GM12878 (cell line): ENCODE measurements at regions not wholly inside any gene's neighbourhood (a gene's known extent, or its start where the extent isn't known, plus 50 kb on each side); places are given as distances from the start of the nearest gene placed in this dataset.

Source experiments
- ATAC-seq: fragments of 200-7000 bp; cut with Tn5 transposase; 3 replicates; pipeline ENCODE4 v1.9.1; 2020; ENCODE audit warnings: mild to moderate bottlenecking, moderate library complexity
- BruUV-seq: library from RNA; stranded (reverse); fragments of 400-500 nt; replicated peaks from 2 replicates; lab custom pipeline; 2021; lab: Mats Ljungman, UMichigan
- CTCF ChIA-PET: fragments of 300-600 bp; sonication (Branson Sonifier 250); formaldehyde crosslinking; extraction: SDS; loops from one replicate; lab custom pipeline; 2021; ENCODE audit warnings: inconsistent platforms; lab: Yijun Ruan, JAX
- POLR2A ChIA-PET: fragments of 350-600 bp; formaldehyde crosslinking; extraction: SDS; loops from one replicate; lab custom pipeline; 2021; ENCODE audit warnings: inconsistent platforms; lab: Charles Lee
- RAD21 ChIA-PET: fragments of 300-600 bp; sonication (Branson Sonifier 250); formaldehyde crosslinking; loops from one replicate; lab custom pipeline; 2023; ENCODE audit warnings: antibody characterized with exemption; ENCODE audit not compliant: unreplicated experiment; lab: Charles Lee
- SMC1A ChIA-PET: fragments of 300-600 bp; sonication (Branson Sonifier 250); formaldehyde crosslinking; loops from one replicate; lab custom pipeline; 2023; ENCODE audit not compliant: unreplicated experiment, uncharacterized antibody; lab: Charles Lee
- DNase-seq: peaks from one replicate; pipeline ENCODE4 v3.0.0-alpha.2; 2011; ENCODE audit warnings: low read depth, low spot score
- FAIRE-seq: peaks from 3 replicates; lab custom pipeline; 2011; peaks lifted over from hg19 to GRCh38; lab: Jason Lieb, UNC
- H2AFZ ChIP-seq: 2 replicates; pipeline ENCODE4 v1.6.0; 2011; ENCODE audit warnings: low read depth, low read length, control low read depth; ENCODE audit not compliant: control insufficient read depth
- H3K27ac ChIP-seq: 2 replicates; pipeline ENCODE4 v1.5.1; 2011; ENCODE audit warnings: control low read depth; ENCODE audit not compliant: control insufficient read depth, insufficient read depth
- H3K27me3 ChIP-seq, 2 experiments: replicated peaks in 1 of 2; 2 replicates each; pipeline versions ENCODE4 v1.6.0 to v1.6.1; 2011; ENCODE audit warnings: low read length in 1 of 2; ENCODE audit not compliant: control insufficient read depth in 2 of 2, insufficient read depth in 2 of 2
- H3K36me3 ChIP-seq, 2 experiments: 2 replicates each; pipeline ENCODE4 v1.5.1; 2011; ENCODE audit warnings: low read length in 1 of 2; ENCODE audit not compliant: control insufficient read depth in 2 of 2, insufficient read depth in 2 of 2
- H3K4me1 ChIP-seq: 2 replicates; pipeline ENCODE4 v1.6.1; 2011; ENCODE audit warnings: mild to moderate bottlenecking, low read length, moderate library complexity, mixed read lengths; ENCODE audit not compliant: control insufficient read depth, insufficient read depth
- H3K4me2 ChIP-seq: 2 replicates; pipeline ENCODE4 v1.6.0; 2011; ENCODE audit warnings: control low read depth; ENCODE audit not compliant: control insufficient read depth, insufficient read depth
- H3K4me3 ChIP-seq: fragments of 200-600 bp; sonication (generic); 2 replicates; pipeline ENCODE4 v1.5.1; 2016
- H3K79me2 ChIP-seq: 2 replicates; pipeline ENCODE4 v1.6.0; 2011; ENCODE audit warnings: low read length; ENCODE audit not compliant: control insufficient read depth, insufficient read depth
- H3K9ac ChIP-seq: 2 replicates; pipeline ENCODE4 v1.8.0; 2011; ENCODE audit warnings: low read length, control low read depth, mixed read lengths; ENCODE audit not compliant: control insufficient read depth, insufficient read depth
- H3K9me3 ChIP-seq: replicated peaks from 3 replicates; pipeline ENCODE4 v1.5.1; 2011; ENCODE audit warnings: mild to moderate bottlenecking, low read length; ENCODE audit not compliant: control insufficient read depth, insufficient read depth
- H4K20me1 ChIP-seq: 2 replicates; pipeline ENCODE4 v1.6.0; 2011; ENCODE audit not compliant: control insufficient read depth, insufficient read depth
- CBX3 ChIP-seq: fragments of 200-600 bp; sonication (generic); IDR thresholded peaks from 2 replicates; pipeline ENCODE4 v1.6.1; 2016; ENCODE audit warnings: low read depth, borderline replicate concordance
- E2F4 ChIP-seq: IDR thresholded peaks from 2 replicates; pipeline ENCODE4 v1.6.1; 2012; ENCODE audit warnings: low read depth, low read length, improper control_type of control experiment
- EED ChIP-seq: sonication (generic); IDR thresholded peaks from 2 replicates; pipeline ENCODE4 v1.6.1; 2016; ENCODE audit warnings: antibody characterized with exemption, low read depth
- MEF2B ChIP-seq: fragments of 450-650 bp; IDR thresholded peaks from 2 replicates; pipeline ENCODE4 v1.6.1; 2018; ENCODE audit warnings: mild to moderate bottlenecking, moderate library complexity; ENCODE audit not compliant: partially characterized antibody, poor library complexity, severe bottlenecking
- NFYB ChIP-seq: IDR thresholded peaks from 2 replicates; pipeline ENCODE4 v1.6.1; 2011; ENCODE audit warnings: low read depth, mild to moderate bottlenecking, low read length, improper control_type of control experiment, moderate library complexity; ENCODE audit not compliant: insufficient read depth
- POU2F2 ChIP-seq: IDR thresholded peaks from 3 replicates; pipeline ENCODE4 v1.6.1; 2011; ENCODE audit warnings: low read depth, mild to moderate bottlenecking, low read length, borderline replicate concordance
- RB1 ChIP-seq: fragments of 450-650 bp; formaldehyde crosslinking; IDR thresholded peaks from 2 replicates; pipeline ENCODE4 v1.6.1; 2017; ENCODE audit warnings: mild to moderate bottlenecking, borderline replicate concordance
- TCF12 ChIP-seq: IDR thresholded peaks from 2 replicates; pipeline ENCODE4 v1.6.1; 2011; ENCODE audit warnings: low read depth, mild to moderate bottlenecking, low read length
- WGBS: methylation state at CpG from one replicate; pipeline ENCODE4 v1.1.6; 2016; ENCODE audit warnings: low lambda C conversion rate; ENCODE audit not compliant: insufficient replicate concordance, insufficient coverage; ENCODE audit errors: missing lambda C conversion rate; 5-methylcytosine and 5-hydroxymethylcytosine counted together
- in situ Hi-C: fragments of 300-500 bp; cut with MboI; formaldehyde crosslinking; loops from 9 replicates; pipeline ENCODE4 v1.14.3; 2018; ENCODE audit warnings: mixed read lengths
- intact Hi-C: fragments of 100-400 bp; cut with micrococcal nuclease; formaldehyde crosslinking; loops from one replicate; pipeline ENCODE4 v1.14.2; 2022; ENCODE audit not compliant: unreplicated experiment
- TF ChIP-seq, protein P1 (sequence below), 3 experiments: IDR thresholded peaks in 2 of 3; conservative IDR thresholded peaks in 1 of 3; 2 replicates each; pipeline ENCODE4 v1.5.1; 2011; ENCODE audit warnings: low read depth in 3 of 3, low read length in 3 of 3, mild to moderate bottlenecking in 3 of 3, control low read depth in 2 of 3, moderate library complexity in 2 of 3, inconsistent platforms in 1 of 3, mixed read lengths in 1 of 3; ENCODE audit not compliant: control insufficient read depth in 2 of 3, insufficient read depth in 1 of 3; ENCODE audit errors: extremely low read depth in 1 of 3

- TF ChIP-seq, protein P1, sequence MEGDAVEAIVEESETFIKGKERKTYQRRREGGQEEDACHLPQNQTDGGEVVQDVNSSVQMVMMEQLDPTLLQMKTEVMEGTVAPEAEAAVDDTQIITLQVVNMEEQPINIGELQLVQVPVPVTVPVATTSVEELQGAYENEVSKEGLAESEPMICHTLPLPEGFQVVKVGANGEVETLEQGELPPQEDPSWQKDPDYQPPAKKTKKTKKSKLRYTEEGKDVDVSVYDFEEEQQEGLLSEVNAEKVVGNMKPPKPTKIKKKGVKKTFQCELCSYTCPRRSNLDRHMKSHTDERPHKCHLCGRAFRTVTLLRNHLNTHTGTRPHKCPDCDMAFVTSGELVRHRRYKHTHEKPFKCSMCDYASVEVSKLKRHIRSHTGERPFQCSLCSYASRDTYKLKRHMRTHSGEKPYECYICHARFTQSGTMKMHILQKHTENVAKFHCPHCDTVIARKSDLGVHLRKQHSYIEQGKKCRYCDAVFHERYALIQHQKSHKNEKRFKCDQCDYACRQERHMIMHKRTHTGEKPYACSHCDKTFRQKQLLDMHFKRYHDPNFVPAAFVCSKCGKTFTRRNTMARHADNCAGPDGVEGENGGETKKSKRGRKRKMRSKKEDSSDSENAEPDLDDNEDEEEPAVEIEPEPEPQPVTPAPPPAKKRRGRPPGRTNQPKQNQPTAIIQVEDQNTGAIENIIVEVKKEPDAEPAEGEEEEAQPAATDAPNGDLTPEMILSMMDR (IDR thresholded peaks at IDR 0.05 in 2 of 3, conservative IDR thresholded peaks at IDR 0.05 in 1 of 3; ENCODE audit: control insufficient read depth in 2 of 3, extremely low read depth in 1 of 3, insufficient read depth in 1 of 3, low read depth in 3 of 3, low read length in 3 of 3): no peak
- no peak for TF ChIP-seq NFYB
Observed at GRCh38 chr21:27240839-27241238, 274.0 kb upstream of the ADAMTS5 start (continued).

- no peaks in the 10 kb centered on the region for H3K79me2 ChIP-seq
- no peaks in the 10 kb centered on the region for H3K27me3 ChIP-seq
- no peak for DNase-seq
- H3K4me1 ChIP-seq: no peaks in the 10 kb centered on the region
- no peak overlapping the region for H2AFZ ChIP-seq
- intact Hi-C loops (no loop called here), in situ Hi-C loops (no loop called here)
- no peaks in the 10 kb centered on the region for H4K20me1 ChIP-seq
- BruUV-seq: no TSS peak
- SMC1A ChIA-PET: no interaction called here
- no peak overlapping the region for H3K27ac ChIP-seq
- WGBS: 33% methylated on average over 2 of the region's 2 CpGs
- no peak overlapping the region for H3K4me2 ChIP-seq
- POLR2A ChIA-PET: no interaction called here
- no peak for TF ChIP-seq CBX3
- no peak for TF ChIP-seq MEF2B
- TF ChIP-seq RB1: no peak
- TF ChIP-seq POU2F2: no peak
- no peak for TF ChIP-seq TCF12
- TF ChIP-seq EED: no peak
- TF ChIP-seq E2F4: no peak
- no peaks in the 10 kb centered on the region for H3K9me3 ChIP-seq
- FAIRE-seq: no peak
- H3K4me3 ChIP-seq: no peak overlapping the region
- no peaks in the 10 kb centered on the region for H3K36me3 ChIP-seq
- no peak overlapping the region for H3K9ac ChIP-seq
- ATAC-seq: no peak
- RAD21 ChIA-PET: no interaction called here
- CTCF ChIA-PET: no interaction called here
Observed at GRCh38 chr21:27233514-27234115, 266.7 kb upstream of the ADAMTS5 start.
